Amygdala (tissue), 56 donors: ENCODE measurements at regions not wholly inside any gene's neighbourhood (a gene's known extent, or its start where the extent isn't known, plus 50 kb on each side); places are given as distances from the start of the nearest gene placed in this dataset.

ENCODE experiments used
- DNase-seq, 56 donors: peaks; one replicate each; lab custom pipeline; 2025; lab: John Stamatoyannopoulos, UW

GRCh38 chr19:29320618-29321017, 107.7 kb upstream of the UQCRFS1 start:
- DNase-seq: peak in 3 of 56 donors; percentile 34 to 56 (median 39)

- no peak for DNase-seq
These were observed 108.2 kb upstream of the UQCRFS1 start for GRCh38 chr19:29321116-29321515.

GRCh38 chr19:29323021-29323430, 110.1 kb upstream of the UQCRFS1 start:
- DNase-seq: no peak

- DNase-seq: no peak
These were observed 110.7 kb upstream of the UQCRFS1 start for GRCh38 chr19:29323440-29324290.

- DNase-seq: no peak
These were observed 111.3 kb upstream of the UQCRFS1 start for GRCh38 chr19:29324291-29324680.

GRCh38 chr19:29324717-29325116, 111.8 kb upstream of the UQCRFS1 start:
- DNase-seq: no peak

- no peak for DNase-seq
These were observed 112.5 kb upstream of the UQCRFS1 start for GRCh38 chr19:29325241-29325975.

GRCh38 chr19:29326351-29326750, 113.4 kb upstream of the UQCRFS1 start:
- peak in 1 of 56 donors; percentile 16 for DNase-seq

GRCh38 chr19:29326849-29327840, 114.2 kb upstream of the UQCRFS1 start:
- no peak for DNase-seq

GRCh38 chr19:29328586-29328985, 115.6 kb upstream of the UQCRFS1 start:
- DNase-seq: no peak

GRCh38 chr19:29329460-29330134, 116.6 kb upstream of the UQCRFS1 start:
- DNase-seq: no peak

GRCh38 chr19:29336425-29336824, 123.5 kb upstream of the UQCRFS1 start:
- DNase-seq: no peak

- DNase-seq: no peak
These were observed 124.1 kb upstream of the UQCRFS1 start for GRCh38 chr19:29337029-29337428.

GRCh38 chr19:29338480-29338879, 125.5 kb upstream of the UQCRFS1 start:
- no peak for DNase-seq

GRCh38 chr19:29342721-29343120, 129.8 kb upstream of the UQCRFS1 start:
- no peak for DNase-seq

- no peak for DNase-seq
These were observed 151.3 kb upstream of the UQCRFS1 start for GRCh38 chr19:29364224-29364726.

- no peak for DNase-seq
These were observed 152.0 kb upstream of the UQCRFS1 start for GRCh38 chr19:29364999-29365398.

GRCh38 chr19:29365836-29366417, 153.0 kb upstream of the UQCRFS1 start:
- no peak for DNase-seq

GRCh38 chr19:29366757-29367156, 153.8 kb upstream of the UQCRFS1 start:
- DNase-seq: no peak
